ENCODE measurements at regions not wholly inside any gene's neighbourhood (a gene's known extent, or its start where the extent isn't known, plus 50 kb on each side); places are given as distances from the start of the nearest gene placed in this dataset.

GRCh38 chr21:24217151-24217550 is 1390.1 kb downstream of the MRPL39 start:
- Histone ChIP-seq H3K36me3 (ENCODE audit: control insufficient read depth in 2 of 2, extremely low read depth in 1 of 2, insufficient read depth in 2 of 2, low read length in 2 of 2) (no peaks in the 10 kb centered on the region), H3K4me1 (ENCODE audit: control insufficient read depth, extremely low read depth, insufficient read depth, low read length) (no peaks in the 10 kb centered on the region), H3K4me3 (replicated peaks in 1 of 3; ENCODE audit: insufficient read depth in 1 of 3, low read depth in 1 of 3, low read length in 3 of 3) (no peak overlapping the region), H3K27me3 (ENCODE audit: control insufficient read depth in 2 of 2, insufficient read depth in 2 of 2, low read length in 2 of 2) (no peaks in the 10 kb centered on the region), H4K20me1 (replicated peaks; ENCODE audit: control insufficient read depth, extremely low read depth, insufficient read depth, low read length) (no peaks in the 10 kb centered on the region), H3K9me1 (replicated peaks; ENCODE audit: control insufficient read depth, extremely low read depth, insufficient read depth, low read length) (no peaks in the 10 kb centered on the region), H2AFZ (ENCODE audit: low read depth, low read length) (no peak overlapping the region), H3K79me2 (ENCODE audit: control insufficient read depth, insufficient read depth, low read length) (no peaks in the 10 kb centered on the region), H3K9me3 (replicated peaks; ENCODE audit: control insufficient read depth, insufficient read depth, low read length) (no peaks in the 10 kb centered on the region), H3K27ac (ENCODE audit: insufficient read depth, low read depth, low read length) (no peak overlapping the region), H3K9ac (replicated peaks; ENCODE audit: extremely low read depth, insufficient read depth, low read length) (no peak overlapping the region), H3K4me2 (ENCODE audit: insufficient read depth, low read length) (no peak overlapping the region)
- DNase-seq (ENCODE audit: low read depth, low spot score) (no peak), FAIRE-seq (no peak)
- dilution Hi-C loops (cut with MboI; ENCODE audit: extremely low pct_ligation_motif_present, low sequenced_read_pairs) (no loop called here), intact Hi-C loops (cut with micrococcal nuclease) (no loop called here)
- no peak for TF ChIP-seq POLR2A (IDR thresholded peaks at IDR 0.05; ENCODE audit: low read depth, low read length)
- no peak for TF ChIP-seq MYC (IDR thresholded peaks at IDR 0.05; ENCODE audit: low read depth, low read length)
- TF ChIP-seq, protein P1, sequence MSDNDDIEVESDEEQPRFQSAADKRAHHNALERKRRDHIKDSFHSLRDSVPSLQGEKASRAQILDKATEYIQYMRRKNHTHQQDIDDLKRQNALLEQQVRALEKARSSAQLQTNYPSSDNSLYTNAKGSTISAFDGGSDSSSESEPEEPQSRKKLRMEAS (IDR thresholded peaks at IDR 0.05; ENCODE audit: insufficient read depth, insufficient read length): no peak
- TF ChIP-seq JUN (IDR thresholded peaks at IDR 0.05; ENCODE audit: borderline replicate concordance, insufficient read depth, insufficient read length, low read depth): no peak
- no peak for TF ChIP-seq CTCF (IDR thresholded peaks at IDR 0.05; ENCODE audit: extremely low read depth in 1 of 2, insufficient read depth in 1 of 2, low read depth in 1 of 2, low read length in 2 of 2)
- TF ChIP-seq FOS (IDR thresholded peaks at IDR 0.05; ENCODE audit: borderline replicate concordance, insufficient read depth, low read length): no peak
- no peak for TF ChIP-seq EZH2 (IDR thresholded peaks at IDR 0.05; ENCODE audit: borderline replicate concordance, low read depth, low read length, severe bottlenecking)
- TF ChIP-seq GATA2 (IDR thresholded peaks at IDR 0.05; ENCODE audit: insufficient read depth, insufficient read length, low read depth, low read length): no peak
- ChIA-PET POLR2A (no interaction called here), CTCF (no interaction called here)
- no TSS peak for BruUV-seq (replicated peaks)

Measured in endothelial cell of umbilical vein (primary cell).